ENCODE measurements at regions not wholly inside any gene's neighbourhood (a gene's known extent, or its start where the extent isn't known, plus 50 kb on each side); places are given as distances from the start of the nearest gene placed in this dataset.

- POLR2A ChIA-PET = no interaction called here
- H3K4me3 ChIP-seq (ENCODE audit: control insufficient read depth in 1 of 2, extremely low read depth in 1 of 2, low read length in 1 of 2) = no peak overlapping the region
Measured at GRCh38 chr22:48538291-48538820, 1289.3 kb downstream of the BRD1 start.

GRCh38 chr22:48537343-48537680 lies 1290.4 kb downstream of the BRD1 start:
- H3K27me3 Mint-ChIP-seq = peaks cover 0 to 3% of the 10 kb centered on the region in 2 donors
- Histone ChIP-seq H3K9me3 (no peaks in the 10 kb centered on the region), H3K4me3 (ENCODE audit: control insufficient read depth in 1 of 2, extremely low read depth in 1 of 2, low read length in 1 of 2) (no peak overlapping the region), H3K27ac (ENCODE audit: low read length) (no peak overlapping the region), H3K4me1 (ENCODE audit: control insufficient read depth in 1 of 2, extremely low read depth in 1 of 2, insufficient read depth in 2 of 2, low read length in 2 of 2) (no peaks in the 10 kb centered on the region), H3K27me3 (replicated peaks in 1 of 2; ENCODE audit: control insufficient read depth in 2 of 2, extremely low read depth in 1 of 2, insufficient read depth in 2 of 2, low read length in 1 of 2) (no peaks in the 10 kb centered on the region), H3K36me3 (ENCODE audit: control insufficient read depth in 2 of 2, extremely low read depth in 1 of 2, insufficient read depth in 1 of 2, low read length in 1 of 2) (no peaks in the 10 kb centered on the region)
- ATAC-seq (replicated peaks in 1 of 4) = no peak
- H3K4me3 Mint-ChIP-seq = no peak overlapping the region
- 75% methylated on average over 2 of the region's 3 CpGs for WGBS (ENCODE audit: insufficient coverage)
- no peaks in the 10 kb centered on the region for H3K36me3 Mint-ChIP-seq
- ChIA-PET CTCF (no interaction called here), POLR2A (no interaction called here)
- no peak for DNase-seq
- no peak overlapping the region for H3K27ac Mint-ChIP-seq
- H3K9me3 Mint-ChIP-seq = no peaks in the 10 kb centered on the region
- H3K4me1 Mint-ChIP-seq = no peaks in the 10 kb centered on the region

More at GRCh38 chr22:48538291-48538820, 1289.3 kb downstream of the BRD1 start:
- Mint-ChIP-seq H3K4me3 (no peak overlapping the region), H3K27ac (no peak overlapping the region), H3K36me3 (no peaks in the 10 kb centered on the region), H3K27me3 (peaks cover 0 to 3% of the 10 kb centered on the region in 2 donors), H3K9me3 (no peaks in the 10 kb centered on the region), H3K4me1 (no peaks in the 10 kb centered on the region)
- H3K27ac ChIP-seq (ENCODE audit: low read length) = no peak overlapping the region
- H3K36me3 ChIP-seq (ENCODE audit: control insufficient read depth in 2 of 2, extremely low read depth in 1 of 2, insufficient read depth in 1 of 2, low read length in 1 of 2) = no peaks in the 10 kb centered on the region
- 90% methylated on average over 18 of the region's 18 CpGs for WGBS (ENCODE audit: insufficient coverage)
- no peaks in the 10 kb centered on the region for H3K9me3 ChIP-seq
- CTCF ChIA-PET = no interaction called here
- no peaks in the 10 kb centered on the region for H3K27me3 ChIP-seq (replicated peaks in 1 of 2; ENCODE audit: control insufficient read depth in 2 of 2, extremely low read depth in 1 of 2, insufficient read depth in 2 of 2, low read length in 1 of 2)
- H3K4me1 ChIP-seq (ENCODE audit: control insufficient read depth in 1 of 2, extremely low read depth in 1 of 2, insufficient read depth in 2 of 2, low read length in 2 of 2) = no peaks in the 10 kb centered on the region
- ATAC-seq (replicated peaks in 1 of 4) = no peak
- no peak for DNase-seq

GRCh38 chr22:48536541-48537342 lies 1290.9 kb downstream of the BRD1 start:
- no peak for DNase-seq
- Mint-ChIP-seq H3K4me3 (no peak overlapping the region), H3K4me1 (no peaks in the 10 kb centered on the region), H3K27me3 (peaks cover 0 to 3% of the 10 kb centered on the region in 2 donors), H3K9me3 (no peaks in the 10 kb centered on the region), H3K36me3 (no peaks in the 10 kb centered on the region), H3K27ac (no peak overlapping the region)
- peaks cover 0 to under 1% of the 10 kb centered on the region in 2 experiments for H3K27me3 ChIP-seq (replicated peaks in 1 of 2; ENCODE audit: control insufficient read depth in 2 of 2, extremely low read depth in 1 of 2, insufficient read depth in 2 of 2, low read length in 1 of 2)
- H3K4me3 ChIP-seq (ENCODE audit: control insufficient read depth in 1 of 2, extremely low read depth in 1 of 2, low read length in 1 of 2) = no peak overlapping the region
- H3K27ac ChIP-seq (ENCODE audit: low read length) = no peak overlapping the region
- H3K4me1 ChIP-seq (ENCODE audit: control insufficient read depth in 1 of 2, extremely low read depth in 1 of 2, insufficient read depth in 2 of 2, low read length in 2 of 2) = no peaks in the 10 kb centered on the region
- 86% methylated on average over 20 of the region's 30 CpGs for WGBS (ENCODE audit: insufficient coverage)
- ChIA-PET POLR2A (no interaction called here), CTCF (no interaction called here)
- no peak for ATAC-seq (replicated peaks in 1 of 4)
- no peaks in the 10 kb centered on the region for H3K36me3 ChIP-seq (ENCODE audit: control insufficient read depth in 2 of 2, extremely low read depth in 1 of 2, insufficient read depth in 1 of 2, low read length in 1 of 2)
- no peaks in the 10 kb centered on the region for H3K9me3 ChIP-seq

- Mint-ChIP-seq H3K36me3 (no peaks in the 10 kb centered on the region), H3K9me3 (no peaks in the 10 kb centered on the region), H3K27ac (no peak overlapping the region), H3K27me3 (peaks cover 0 to 3% of the 10 kb centered on the region in 2 donors), H3K4me3 (no peak overlapping the region), H3K4me1 (no peaks in the 10 kb centered on the region)
- CTCF ChIA-PET = no interaction called here
- H3K4me3 ChIP-seq (ENCODE audit: control insufficient read depth in 1 of 2, extremely low read depth in 1 of 2, low read length in 1 of 2) = no peak overlapping the region
- peaks cover 0 to 6% of the 10 kb centered on the region in 2 experiments for H3K27me3 ChIP-seq (replicated peaks in 1 of 2; ENCODE audit: control insufficient read depth in 2 of 2, extremely low read depth in 1 of 2, insufficient read depth in 2 of 2, low read length in 1 of 2)
- ATAC-seq (replicated peaks in 1 of 4) (no peak), DNase-seq (no peak)
- 95% methylated on average over 33 of the region's 39 CpGs for WGBS (ENCODE audit: insufficient coverage)
- POLR2A ChIA-PET = no interaction called here
- no peaks in the 10 kb centered on the region for H3K36me3 ChIP-seq (ENCODE audit: control insufficient read depth in 2 of 2, extremely low read depth in 1 of 2, insufficient read depth in 1 of 2, low read length in 1 of 2)
- H3K9me3 ChIP-seq = no peaks in the 10 kb centered on the region
- no peaks in the 10 kb centered on the region for H3K4me1 ChIP-seq (ENCODE audit: control insufficient read depth in 1 of 2, extremely low read depth in 1 of 2, insufficient read depth in 2 of 2, low read length in 2 of 2)
- no peak overlapping the region for H3K27ac ChIP-seq (ENCODE audit: low read length)
Measured at GRCh38 chr22:48535868-48536540, 1291.7 kb downstream of the BRD1 start.

GRCh38 chr22:48534395-48534958 lies 1293.2 kb downstream of the BRD1 start:
- no peaks in the 10 kb centered on the region for H3K36me3 Mint-ChIP-seq
- no peaks in the 10 kb centered on the region for H3K36me3 ChIP-seq (ENCODE audit: control insufficient read depth in 2 of 2, extremely low read depth in 1 of 2, insufficient read depth in 1 of 2, low read length in 1 of 2)
- CTCF ChIA-PET = no interaction called here
- H3K27ac Mint-ChIP-seq = no peak overlapping the region
- DNase-seq (no peak), ATAC-seq (replicated peaks in 1 of 4) (no peak)
- no peak overlapping the region for H3K27ac ChIP-seq (ENCODE audit: low read length)
- peaks cover 0 to 9% of the 10 kb centered on the region in 2 experiments for H3K27me3 ChIP-seq (replicated peaks in 1 of 2; ENCODE audit: control insufficient read depth in 2 of 2, extremely low read depth in 1 of 2, insufficient read depth in 2 of 2, low read length in 1 of 2)
- no peaks in the 10 kb centered on the region for H3K9me3 ChIP-seq
- no peaks in the 10 kb centered on the region for H3K9me3 Mint-ChIP-seq
- no peak overlapping the region for H3K4me3 ChIP-seq (ENCODE audit: control insufficient read depth in 1 of 2, extremely low read depth in 1 of 2, low read length in 1 of 2)
- H3K27me3 Mint-ChIP-seq = peaks cover 0 to 1% of the 10 kb centered on the region in 2 donors
- 86% methylated on average over 10 of the region's 22 CpGs for WGBS (ENCODE audit: insufficient coverage)
- no peaks in the 10 kb centered on the region for H3K4me1 Mint-ChIP-seq
- H3K4me3 Mint-ChIP-seq = no peak overlapping the region
- POLR2A ChIA-PET = no interaction called here
- no peaks in the 10 kb centered on the region for H3K4me1 ChIP-seq (ENCODE audit: control insufficient read depth in 1 of 2, extremely low read depth in 1 of 2, insufficient read depth in 2 of 2, low read length in 2 of 2)

GRCh38 chr22:48532986-48533385 lies 1294.7 kb downstream of the BRD1 start:
- Mint-ChIP-seq H3K4me1 (no peaks in the 10 kb centered on the region), H3K36me3 (no peaks in the 10 kb centered on the region), H3K27me3 (peaks cover 0 to 2% of the 10 kb centered on the region in 2 donors), H3K9me3 (no peaks in the 10 kb centered on the region), H3K4me3 (no peak overlapping the region), H3K27ac (no peak overlapping the region)
- no peak overlapping the region for H3K4me3 ChIP-seq (ENCODE audit: control insufficient read depth in 1 of 2, extremely low read depth in 1 of 2, low read length in 1 of 2)
- ATAC-seq (replicated peaks in 1 of 4) = no peak
- H3K4me1 ChIP-seq (ENCODE audit: control insufficient read depth in 1 of 2, extremely low read depth in 1 of 2, insufficient read depth in 2 of 2, low read length in 2 of 2) = no peaks in the 10 kb centered on the region
- H3K27me3 ChIP-seq (replicated peaks in 1 of 2; ENCODE audit: control insufficient read depth in 2 of 2, extremely low read depth in 1 of 2, insufficient read depth in 2 of 2, low read length in 1 of 2) = peaks cover 0 to 9% of the 10 kb centered on the region in 2 experiments
- ChIA-PET POLR2A (no interaction called here), CTCF (no interaction called here)
- no peaks in the 10 kb centered on the region for H3K9me3 ChIP-seq
- H3K27ac ChIP-seq (ENCODE audit: low read length) = no peak overlapping the region
- no peaks in the 10 kb centered on the region for H3K36me3 ChIP-seq (ENCODE audit: control insufficient read depth in 2 of 2, extremely low read depth in 1 of 2, insufficient read depth in 1 of 2, low read length in 1 of 2)
- DNase-seq = no peak
- WGBS (ENCODE audit: insufficient coverage) = 75% methylated on average over 12 of the region's 12 CpGs

Measured in T-cell (primary cell).